ENCODE measurements at regions not wholly inside any gene's neighbourhood (a gene's known extent, or its start where the extent isn't known, plus 50 kb on each side); places are given as distances from the start of the nearest gene placed in this dataset.

DNA sequence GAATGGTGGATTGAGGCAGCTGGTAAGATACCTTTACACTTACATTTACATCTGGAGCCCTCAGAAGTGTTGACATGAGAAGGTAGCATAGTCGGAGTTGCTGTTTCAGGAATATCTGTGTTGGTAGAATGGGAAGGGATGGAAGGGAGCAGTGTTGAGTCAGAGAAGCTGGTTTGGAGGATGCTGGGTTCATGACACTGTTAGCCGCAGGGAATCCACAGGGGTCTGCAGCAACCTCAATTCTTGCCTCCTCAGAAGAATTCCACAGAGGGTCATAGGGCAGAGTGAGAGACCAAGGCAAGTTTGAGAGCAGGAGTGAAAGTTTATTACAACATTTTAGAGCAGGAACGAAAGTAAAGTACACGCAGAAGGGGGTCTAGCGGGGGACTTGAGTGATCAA, 536.8 kb downstream of the QKI start:
- H3K4me1 Mint-ChIP-seq, result no peaks in the 10 kb centered on the region

DNA sequence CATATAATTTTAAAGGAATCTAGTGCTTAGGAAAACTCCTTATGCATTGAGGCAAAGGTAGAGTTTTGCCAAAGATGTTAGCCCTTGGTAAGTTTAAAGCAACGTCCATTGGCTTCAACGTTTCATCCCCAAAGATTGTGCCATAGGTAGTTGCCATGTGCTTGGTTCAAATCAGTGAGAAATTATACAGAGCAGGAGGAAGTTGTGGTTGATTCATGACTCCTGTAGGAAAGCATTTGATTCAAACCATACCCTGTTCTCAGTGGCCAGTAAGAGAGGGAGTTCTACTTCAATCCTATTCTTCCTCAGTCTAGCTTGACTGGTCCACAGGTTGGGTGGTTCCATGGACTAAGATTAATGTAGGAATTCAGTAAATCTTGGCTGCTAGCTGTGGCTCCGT, 535.6 kb downstream of the QKI start:
- H3K4me3 Mint-ChIP-seq, result no peak overlapping the region
- H3K27me3 Mint-ChIP-seq, result peaks cover 68% of the 10 kb centered on the region

More for the DNA sequence above, 536.8 kb downstream of the QKI start:
- no peak overlapping the region for H3K4me3 Mint-ChIP-seq
- no peak for ATAC-seq
- H3K27me3 Mint-ChIP-seq, result peaks cover 68% of the 10 kb centered on the region
- DNase-seq, result no peak
- H3K9me3 Mint-ChIP-seq, result no peaks in the 10 kb centered on the region
- H3K27ac Mint-ChIP-seq, result no peak overlapping the region

GRCh38 chr6:163949431-163949830, 534.9 kb downstream of the QKI start:
- H3K4me1 Mint-ChIP-seq, result no peaks in the 10 kb centered on the region
- no peak overlapping the region for H3K27ac Mint-ChIP-seq
- ATAC-seq, result no peak
- no peak for DNase-seq
- no peaks in the 10 kb centered on the region for H3K9me3 Mint-ChIP-seq
- no peak overlapping the region for H3K4me3 Mint-ChIP-seq
- peaks cover 69% of the 10 kb centered on the region for H3K27me3 Mint-ChIP-seq

More for the DNA sequence above, 535.6 kb downstream of the QKI start:
- Mint-ChIP-seq H3K27ac (no peak overlapping the region), H3K9me3 (no peaks in the 10 kb centered on the region), H3K4me1 (no peaks in the 10 kb centered on the region)
- DNase-seq (no peak), ATAC-seq (no peak)

GRCh38 chr6:163948250-163948649, 533.7 kb downstream of the QKI start:
- ATAC-seq (no peak), DNase-seq (no peak)
- Mint-ChIP-seq H3K9me3 (no peaks in the 10 kb centered on the region), H3K4me1 (peaks cover 6% of the 10 kb centered on the region), H3K27ac (no peak overlapping the region), H3K27me3 (peaks cover 64% of the 10 kb centered on the region), H3K4me3 (no peak overlapping the region)

GRCh38 chr6:163947276-163947675, 532.8 kb downstream of the QKI start:
- DNase-seq, result no peak
- Mint-ChIP-seq H3K9me3 (no peaks in the 10 kb centered on the region), H3K4me1 (peaks cover 6% of the 10 kb centered on the region), H3K4me3 (no peak overlapping the region), H3K27ac (no peak overlapping the region), H3K27me3 (peaks cover 60% of the 10 kb centered on the region)
- no peak for ATAC-seq

DNA sequence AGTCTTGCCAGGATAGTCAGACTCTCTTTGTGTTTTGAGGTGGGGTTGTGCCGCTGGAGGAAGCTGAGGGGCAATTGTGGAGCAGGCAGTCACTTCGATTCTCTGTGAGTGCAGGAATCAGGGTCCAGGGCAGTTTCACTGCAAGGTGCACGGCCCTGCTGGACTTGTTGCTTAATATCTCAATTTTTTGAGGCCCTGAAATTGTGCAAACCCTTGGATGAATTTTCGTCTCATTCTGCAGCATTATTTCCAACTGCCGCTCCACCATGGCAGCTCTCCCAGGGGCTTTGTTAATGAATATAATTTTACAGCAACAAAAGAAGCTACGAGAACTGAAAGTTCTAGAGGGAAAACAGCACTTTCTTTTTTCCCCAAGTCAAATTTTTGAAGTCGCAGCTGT, 531.9 kb downstream of the QKI start:
- ATAC-seq (no peak), DNase-seq (no peak)
- Mint-ChIP-seq H3K4me1 (peaks cover 6% of the 10 kb centered on the region), H3K4me3 (no peak overlapping the region), H3K27ac (no peak overlapping the region), H3K27me3 (peaks cover 60% of the 10 kb centered on the region), H3K9me3 (no peaks in the 10 kb centered on the region)

- Mint-ChIP-seq H3K4me3 (no peak overlapping the region), H3K27ac (no peak overlapping the region), H3K9me3 (no peaks in the 10 kb centered on the region), H3K4me1 (peaks cover 6% of the 10 kb centered on the region), H3K27me3 (peaks cover 59% of the 10 kb centered on the region)
- ATAC-seq, result no peak
- no peak for DNase-seq
Measured at GRCh38 chr6:163945808-163946207, 531.3 kb downstream of the QKI start.

GRCh38 chr6:163944897-163945296, 530.4 kb downstream of the QKI start:
- no peak for DNase-seq
- ATAC-seq, result no peak
- Mint-ChIP-seq H3K27ac (no peak overlapping the region), H3K4me3 (no peak overlapping the region), H3K4me1 (peaks cover 6% of the 10 kb centered on the region), H3K27me3 (peaks cover 66% of the 10 kb centered on the region), H3K9me3 (no peaks in the 10 kb centered on the region)

DNA sequence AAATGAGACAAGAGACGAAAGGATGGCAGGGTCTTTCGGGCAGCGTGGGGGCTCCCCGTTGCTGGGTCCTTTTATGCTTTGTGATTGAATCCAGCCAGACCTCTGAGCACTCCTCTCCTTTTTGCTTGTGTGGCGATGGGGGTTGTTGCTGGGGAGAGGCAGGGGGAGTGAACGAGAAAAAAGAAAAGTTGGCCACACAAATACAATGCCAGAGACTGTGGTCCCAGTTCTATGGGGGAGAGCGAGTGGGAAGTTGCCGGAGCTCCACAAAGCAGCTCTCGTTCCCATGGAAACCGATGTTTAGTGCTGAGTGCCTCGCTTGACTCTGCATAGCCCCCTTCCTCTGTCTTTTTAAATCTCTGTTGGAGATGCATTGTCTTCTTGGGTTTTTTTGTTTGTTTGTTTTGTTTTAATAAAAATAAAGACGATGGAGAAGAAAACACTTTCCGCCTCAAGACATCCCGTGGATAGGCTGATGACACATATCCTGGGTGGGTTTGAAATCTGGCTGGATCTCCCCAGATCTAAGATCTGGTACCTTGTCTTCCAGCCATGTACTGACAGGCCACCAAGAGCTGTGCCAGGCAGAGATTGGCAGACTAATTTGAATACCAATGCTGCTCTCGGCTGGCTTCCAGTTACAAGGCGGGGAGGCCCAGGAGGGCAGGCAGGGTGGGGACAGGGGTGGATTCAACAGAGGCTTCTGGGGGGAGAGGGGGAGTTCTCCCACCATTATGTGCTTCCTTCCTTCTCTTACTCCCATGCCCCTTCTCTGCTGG, 529.3 kb downstream of the QKI start:
- H3K27me3 Mint-ChIP-seq, result peaks cover 69% of the 10 kb centered on the region
- ATAC-seq (no peak), DNase-seq (no peak)
- peak overlapping the region in 1 of 2 donors; percentile 79 for H3K27ac Mint-ChIP-seq
- H3K4me3 Mint-ChIP-seq, result peak overlapping the region in 1 of 2 donors; percentile 39
- H3K9me3 Mint-ChIP-seq, result no peaks in the 10 kb centered on the region
- peaks cover 6% of the 10 kb centered on the region for H3K4me1 Mint-ChIP-seq

- DNase-seq, result no peak
- peaks cover 69% of the 10 kb centered on the region for H3K27me3 Mint-ChIP-seq
Measured at GRCh38 chr6:163942790-163943189, 528.3 kb downstream of the QKI start.

DNA sequence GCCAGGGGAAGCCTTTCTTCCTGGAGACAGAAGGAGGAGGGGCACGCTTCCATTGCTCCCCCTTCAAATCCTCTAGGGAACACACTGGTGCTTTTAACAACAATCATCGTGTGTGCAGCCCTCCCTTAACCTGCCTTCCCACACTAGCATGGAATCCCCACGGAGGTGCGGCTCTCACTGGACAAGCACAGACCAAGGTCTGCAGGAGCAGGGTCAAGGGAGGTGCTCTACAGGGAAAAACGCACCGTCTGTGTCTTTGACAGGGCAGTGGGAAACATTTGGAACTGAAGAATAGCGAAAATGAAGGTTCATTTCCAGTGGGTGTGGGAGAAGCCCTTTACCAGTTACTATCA, 527.1 kb downstream of the QKI start:
- H3K27ac Mint-ChIP-seq, result no peak overlapping the region
- H3K27me3 Mint-ChIP-seq, result peaks cover 68% of the 10 kb centered on the region
- no peak overlapping the region for H3K4me3 Mint-ChIP-seq
- H3K9me3 Mint-ChIP-seq, result no peaks in the 10 kb centered on the region
- peaks cover 6% of the 10 kb centered on the region for H3K4me1 Mint-ChIP-seq
- no peak for DNase-seq
- no peak for ATAC-seq

More at GRCh38 chr6:163942790-163943189, 528.3 kb downstream of the QKI start:
- H3K4me3 Mint-ChIP-seq, result no peak overlapping the region
- H3K4me1 Mint-ChIP-seq, result peaks cover 6% of the 10 kb centered on the region
- no peak overlapping the region for H3K27ac Mint-ChIP-seq
- no peak for ATAC-seq
- H3K9me3 Mint-ChIP-seq, result no peaks in the 10 kb centered on the region

DNA sequence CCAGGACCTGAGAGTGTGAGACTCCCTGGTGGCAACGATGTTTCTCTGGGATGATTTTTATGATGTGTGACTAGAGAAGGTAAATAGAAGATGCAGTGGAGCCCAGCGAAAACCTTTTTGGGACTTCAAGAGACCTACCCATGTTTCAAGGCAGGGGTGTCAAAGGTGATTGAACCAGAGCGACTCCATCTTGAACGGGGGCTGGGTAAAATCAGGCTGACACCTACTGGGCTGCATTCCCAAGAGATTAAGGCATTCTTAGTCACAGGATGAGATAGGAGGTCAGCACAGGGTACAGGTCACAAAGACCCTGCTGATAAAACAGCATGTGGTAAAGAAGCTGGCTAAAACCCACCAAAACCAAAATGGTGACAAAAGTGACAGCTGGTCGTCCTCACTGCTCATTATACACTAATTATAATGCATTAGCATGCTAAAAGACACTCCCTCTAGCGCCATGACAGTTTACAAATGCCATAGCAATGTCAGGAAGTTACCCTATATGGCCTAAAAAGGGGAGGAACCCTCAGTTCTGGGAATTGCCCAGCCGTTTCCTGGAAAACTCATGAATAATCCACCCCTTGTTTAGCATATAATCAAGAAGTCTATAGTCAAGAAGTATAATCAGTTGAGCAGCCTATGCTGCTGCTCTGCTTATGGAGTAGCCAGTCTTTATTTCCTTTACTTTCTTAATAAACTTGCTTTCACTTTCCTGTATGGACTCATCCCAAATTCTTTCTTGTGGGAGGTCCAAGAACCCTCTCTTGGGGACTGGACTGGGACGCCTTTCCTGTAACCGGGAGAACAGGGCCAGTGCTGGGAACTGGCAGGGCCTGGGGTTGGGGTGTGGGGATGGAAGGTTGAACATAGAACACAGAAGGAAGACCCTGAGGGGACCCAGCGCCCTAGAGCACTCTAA, 526.4 kb downstream of the QKI start:
- Mint-ChIP-seq H3K4me1 (peaks cover 6% of the 10 kb centered on the region), H3K9me3 (no peaks in the 10 kb centered on the region), H3K27ac (no peak overlapping the region), H3K27me3 (peaks cover 61% of the 10 kb centered on the region), H3K4me3 (no peak overlapping the region)
- no peak for DNase-seq
- ATAC-seq, result no peak

GRCh38 chr6:163937071-163937470, 522.6 kb downstream of the QKI start:
- Mint-ChIP-seq H3K4me1 (no peaks in the 10 kb centered on the region), H3K9me3 (no peaks in the 10 kb centered on the region), H3K27me3 (peaks cover 55% of the 10 kb centered on the region), H3K4me3 (no peak overlapping the region), H3K27ac (no peak overlapping the region)
- no peak for ATAC-seq
- no peak for DNase-seq

DNA sequence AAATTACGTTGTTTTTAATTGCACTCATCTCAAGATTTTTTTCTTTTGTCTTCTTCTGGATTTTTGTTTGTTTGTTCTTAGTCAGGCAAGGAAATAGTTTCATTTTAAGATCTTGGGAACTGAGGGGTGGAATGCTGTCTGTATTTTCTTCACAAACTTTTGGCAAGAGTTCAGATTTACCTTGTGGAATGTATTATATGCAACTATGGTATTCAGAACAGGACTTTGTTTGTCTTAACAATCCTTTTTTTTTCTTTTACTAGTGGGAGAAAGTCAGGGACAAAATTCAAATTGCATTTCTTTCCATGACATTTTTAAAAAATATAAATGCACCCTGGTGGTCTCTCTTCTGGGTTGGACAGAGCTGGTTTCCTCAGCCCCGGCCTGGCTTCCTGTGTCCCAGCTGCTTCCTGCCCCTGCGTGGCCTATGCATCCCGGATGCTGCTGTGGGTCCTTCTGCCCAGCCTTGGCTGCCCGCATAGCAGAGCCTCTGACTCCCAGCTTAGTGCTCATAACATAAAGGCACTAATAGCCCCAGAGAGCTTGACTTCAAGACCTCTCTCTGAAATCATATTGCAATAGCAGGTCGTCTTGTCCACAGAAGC, 520.7 kb downstream of the QKI start:
- H3K4me1 Mint-ChIP-seq, result no peaks in the 10 kb centered on the region
- no peak overlapping the region for H3K4me3 Mint-ChIP-seq
- ATAC-seq (no peak), DNase-seq (no peak)
- H3K27me3 Mint-ChIP-seq, result peaks cover 39% of the 10 kb centered on the region
- no peak overlapping the region for H3K27ac Mint-ChIP-seq
- no peaks in the 10 kb centered on the region for H3K9me3 Mint-ChIP-seq

GRCh38 chr6:163930012-163930411, 515.5 kb downstream of the QKI start:
- DNase-seq, result no peak
- H3K27ac Mint-ChIP-seq, result no peak overlapping the region
- no peak for ATAC-seq

GRCh38 chr6:163929538-163929937, 515.0 kb downstream of the QKI start:
- H3K4me3 Mint-ChIP-seq, result no peak overlapping the region
- peaks cover 13% of the 10 kb centered on the region for H3K27me3 Mint-ChIP-seq
- H3K4me1 Mint-ChIP-seq, result no peaks in the 10 kb centered on the region
- ATAC-seq (no peak), DNase-seq (no peak)
- H3K27ac Mint-ChIP-seq, result no peak overlapping the region
- H3K9me3 Mint-ChIP-seq, result no peaks in the 10 kb centered on the region

More at GRCh38 chr6:163930012-163930411, 515.5 kb downstream of the QKI start:
- Mint-ChIP-seq H3K9me3 (no peaks in the 10 kb centered on the region), H3K4me1 (no peaks in the 10 kb centered on the region), H3K4me3 (no peak overlapping the region), H3K27me3 (peaks cover 18% of the 10 kb centered on the region)

Data from stimulated activated naive CD8-positive, alpha-beta T cell treated with anti-CD3 and anti-CD28 coated beads, Interleukin-15, amount 100 ng/mL, for 72 hours (primary cell).